ENCODE measurements at regions not wholly inside any gene's neighbourhood (a gene's known extent, or its start where the extent isn't known, plus 50 kb on each side); places are given as distances from the start of the nearest gene placed in this dataset.

GRCh38 chr21:15207635-15208370 is 143.0 kb upstream of the NRIP1 start:
- Histone ChIP-seq H3K9me3 (ENCODE audit: control insufficient read depth, low read depth, low read length) (no peaks in the 10 kb centered on the region), H4K5ac (ENCODE audit: insufficient read length, low read depth, low read length) (no peak overlapping the region), H4K8ac (replicated peaks; ENCODE audit: insufficient read length, low read depth, low read length) (no peak overlapping the region)

More at GRCh38 chr21:15207635-15208370, 143.0 kb upstream of the NRIP1 start:
- H2AFZ ChIP-seq (ENCODE audit: low read length) = no peak overlapping the region
- no peak overlapping the region for H3K18ac ChIP-seq (ENCODE audit: insufficient read length, low read depth, low read length)
- no peak overlapping the region for H2BK5ac ChIP-seq (ENCODE audit: insufficient read length, low read length)
- no peak overlapping the region for H2BK120ac ChIP-seq (ENCODE audit: low read depth, low read length, poor library complexity, severe bottlenecking)
- H3K4me1 ChIP-seq (ENCODE audit: insufficient read depth, low read length) = no peaks in the 10 kb centered on the region
- no peaks in the 10 kb centered on the region for H3K27me3 ChIP-seq (ENCODE audit: insufficient read depth, low read length)
- no peak for DNase-seq
- H3K23ac ChIP-seq (ENCODE audit: insufficient read length, low read depth, low read length) = no peak overlapping the region
- H2BK12ac ChIP-seq (ENCODE audit: insufficient read length, low read depth, low read length) = no peak overlapping the region
- Mint-ChIP-seq H3K27me3 (ENCODE audit: low read depth) (peaks cover 1% of the 10 kb centered on the region; the same call in 1 of the 2 replicates), H3K27ac (no peak overlapping the region; a peak in 1 of 7 replicates), H3K36me3 (ENCODE audit: insufficient read depth in 1 of 3, low read depth in 3 of 3) (no peaks in the 10 kb centered on the region), H3K9me3 (no peaks in the 10 kb centered on the region), H3K4me3 (no peak overlapping the region), H3K4me1 (peaks cover 0 to 4% of the 10 kb centered on the region in 2 experiments; a peak in 1 of 4 replicates)
- no peaks in the 10 kb centered on the region for H3K23me2 ChIP-seq (ENCODE audit: insufficient read length, low read depth, low read length, poor library complexity, severe bottlenecking)
- WGBS (ENCODE audit: extremely low coverage, insufficient read length, low lambda C conversion rate) = no CpG with 5 or more reads among the region's 13 CpGs
- no peak overlapping the region for H3K14ac ChIP-seq (ENCODE audit: insufficient read depth, low read length)
- no peak overlapping the region for H4K91ac ChIP-seq (ENCODE audit: insufficient read length, low read depth, low read length)
- H3K9ac ChIP-seq (ENCODE audit: extremely low read depth, insufficient read length, low read length) = no peak overlapping the region
- H2BK15ac ChIP-seq (ENCODE audit: low read depth, low read length) = no peak overlapping the region
- no peaks in the 10 kb centered on the region for H3K79me1 ChIP-seq (ENCODE audit: insufficient read depth, low read depth, low read length, poor library complexity, severe bottlenecking)
- H3K27ac ChIP-seq (ENCODE audit: insufficient read length, low read depth, low read length) = no peak overlapping the region
- H2AK5ac ChIP-seq (ENCODE audit: insufficient read length, low read length) = no peak overlapping the region
- H3K56ac ChIP-seq (ENCODE audit: insufficient read length, low read depth, low read length) = no peak overlapping the region
- H3K4ac ChIP-seq (ENCODE audit: low read depth, low read length) = no peak overlapping the region
- no peak overlapping the region for H3T11ph ChIP-seq (ENCODE audit: low read length)
- TF ChIP-seq CTCF (conservative IDR thresholded peaks at IDR 0.05) = no peak
- no peaks in the 10 kb centered on the region for H3K79me2 ChIP-seq (ENCODE audit: insufficient read depth, low read length)
- H2BK20ac ChIP-seq (ENCODE audit: low read depth, low read length, poor library complexity, severe bottlenecking) = no peak overlapping the region
- no peaks in the 10 kb centered on the region for H4K20me1 ChIP-seq (ENCODE audit: control insufficient read depth, insufficient read depth, insufficient read length)
- no peak overlapping the region for H3K4me2 ChIP-seq (ENCODE audit: insufficient read depth, insufficient read length, low read length)
